NCI-H446 treated with DMSO at 0.1 percent for 48 hours (cell line): ENCODE measurements at regions not wholly inside any gene's neighbourhood (a gene's known extent, or its start where the extent isn't known, plus 50 kb on each side); places are given as distances from the start of the nearest gene placed in this dataset.

Experiments
- DNase-seq: peaks from one replicate; lab custom pipeline; 2025; lab: John Stamatoyannopoulos, UW

DNA sequence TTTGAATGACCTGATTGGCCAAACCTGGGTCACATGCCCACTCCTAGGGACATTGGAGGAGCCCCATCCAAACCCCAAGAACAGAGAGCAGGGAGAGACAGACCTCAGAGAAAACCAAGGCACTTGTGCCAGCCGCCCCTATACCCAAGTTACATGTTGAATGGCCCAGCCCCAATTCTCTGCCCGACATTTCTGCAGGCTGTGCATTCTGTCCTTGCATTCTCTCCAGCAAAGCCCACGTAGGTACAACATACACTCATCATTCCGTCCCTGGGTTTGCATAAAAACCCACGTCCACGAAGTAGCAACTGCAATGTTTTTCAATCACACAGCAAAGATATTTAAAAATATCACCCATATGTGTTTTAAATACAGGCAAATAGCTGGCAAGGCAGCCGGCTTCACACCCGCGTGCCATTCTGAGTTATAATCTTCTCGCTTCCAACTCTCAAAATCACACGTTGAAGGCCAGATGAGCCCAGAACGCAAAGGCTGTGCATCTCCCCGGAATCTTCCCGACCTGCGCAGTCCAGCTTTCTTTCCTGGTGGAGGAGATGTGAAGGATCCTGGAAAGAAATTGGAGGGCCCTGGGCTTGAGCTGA lies 91.7 kb upstream of the MYL2 start:
- no peak for DNase-seq

DNA sequence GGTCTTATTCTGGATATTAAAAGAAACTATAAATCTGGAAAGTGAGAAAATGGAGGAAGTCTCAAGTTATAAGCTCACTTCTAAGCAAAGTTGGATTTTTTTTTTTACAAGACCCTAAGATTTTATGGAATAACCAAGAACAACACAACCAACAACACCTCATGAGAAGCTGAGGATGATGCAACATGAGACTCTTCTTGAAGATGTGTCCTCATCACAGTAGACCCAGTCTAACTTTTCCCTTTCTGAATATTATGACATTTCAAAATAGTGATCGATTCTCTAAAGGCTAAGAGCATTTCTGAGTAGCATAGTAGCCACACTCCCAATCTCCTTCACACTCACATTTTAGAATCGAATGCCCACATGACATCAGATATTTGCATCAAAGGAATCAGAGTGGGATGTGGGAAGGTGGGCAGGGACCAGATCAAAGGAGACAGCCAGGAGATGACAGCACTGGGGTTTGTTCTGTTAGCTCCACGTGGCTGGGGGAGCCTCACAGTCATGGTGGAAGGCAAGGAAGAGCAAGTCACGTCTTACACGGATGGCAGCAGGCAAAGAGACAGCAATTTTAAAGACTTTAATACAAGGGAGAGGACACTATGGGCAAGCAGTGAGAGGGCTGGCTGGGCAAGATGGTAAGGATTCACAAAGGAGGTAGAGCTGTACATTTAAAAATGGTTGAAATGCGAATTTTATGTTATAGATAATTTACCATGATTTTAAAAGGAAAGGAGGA lies 90.7 kb upstream of the MYL2 start:
- no peak for DNase-seq

DNA sequence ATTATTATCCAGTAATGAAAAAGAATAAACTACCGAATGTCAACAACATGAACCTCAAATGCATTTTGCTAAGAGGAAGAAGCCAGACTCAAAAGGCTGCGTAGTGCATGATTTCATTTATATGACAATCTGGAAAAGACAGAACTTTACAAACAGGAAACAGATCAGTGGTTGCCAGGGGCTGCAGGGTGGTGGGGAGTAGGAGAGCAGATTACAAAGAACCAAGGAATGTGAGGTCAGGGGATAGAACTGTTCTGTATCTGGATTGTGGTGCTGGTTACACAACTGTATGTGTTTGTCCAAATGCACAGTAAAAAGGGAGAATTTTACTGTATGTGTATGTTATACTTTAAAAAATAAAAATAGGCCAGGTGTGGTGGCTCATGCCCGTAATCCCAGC lies 89.7 kb upstream of the MYL2 start:
- DNase-seq = no peak

DNA sequence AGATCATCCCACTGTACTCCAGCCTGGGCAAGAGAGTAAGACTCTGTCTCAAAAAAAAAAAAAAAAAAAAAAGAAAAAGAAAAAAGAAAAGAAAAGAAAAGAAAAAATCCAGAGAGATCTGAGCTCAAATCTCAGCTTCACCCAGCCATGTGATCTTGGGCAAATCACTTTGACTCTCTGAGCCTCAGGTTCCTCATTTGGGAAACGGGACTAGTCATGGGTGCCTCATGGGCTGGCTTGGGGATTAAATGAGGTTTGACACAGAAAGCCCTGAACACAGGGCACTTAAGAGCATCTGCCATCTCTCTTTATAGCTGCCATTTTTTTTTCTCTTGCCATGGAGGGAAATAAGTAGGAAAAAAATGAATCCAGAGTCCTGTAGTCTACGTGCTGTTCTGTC lies 86.2 kb upstream of the MYL2 start:
- no peak for DNase-seq

- DNase-seq = no peak
Observed at GRCh38 chr12:110998971-110999370, 78.6 kb upstream of the MYL2 start.

- DNase-seq = no peak
Observed at GRCh38 chr12:110998165-110998564, 77.8 kb upstream of the MYL2 start.

- DNase-seq = no peak
Observed at GRCh38 chr12:110996415-110996814, 76.0 kb upstream of the MYL2 start.

DNA sequence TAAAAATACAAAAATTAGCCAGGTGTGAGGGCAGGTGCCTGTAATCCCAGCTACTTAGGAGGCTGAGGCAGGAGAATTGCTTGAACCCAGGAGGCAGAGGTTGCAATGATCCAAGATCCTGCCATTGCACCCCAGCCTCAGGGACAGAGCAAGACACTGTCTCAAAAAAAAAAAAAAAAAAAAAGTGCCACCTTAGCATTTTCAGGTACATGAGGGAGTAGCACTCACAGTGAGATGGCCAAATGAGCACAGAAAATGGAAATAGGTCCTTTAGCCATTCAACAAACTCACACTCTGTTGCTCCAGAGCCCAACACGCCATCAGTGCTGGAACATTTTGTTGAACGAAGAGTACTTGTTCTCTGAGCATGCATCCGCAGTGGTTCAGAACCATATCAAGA lies 75.2 kb upstream of the MYL2 start:
- no peak for DNase-seq

DNA sequence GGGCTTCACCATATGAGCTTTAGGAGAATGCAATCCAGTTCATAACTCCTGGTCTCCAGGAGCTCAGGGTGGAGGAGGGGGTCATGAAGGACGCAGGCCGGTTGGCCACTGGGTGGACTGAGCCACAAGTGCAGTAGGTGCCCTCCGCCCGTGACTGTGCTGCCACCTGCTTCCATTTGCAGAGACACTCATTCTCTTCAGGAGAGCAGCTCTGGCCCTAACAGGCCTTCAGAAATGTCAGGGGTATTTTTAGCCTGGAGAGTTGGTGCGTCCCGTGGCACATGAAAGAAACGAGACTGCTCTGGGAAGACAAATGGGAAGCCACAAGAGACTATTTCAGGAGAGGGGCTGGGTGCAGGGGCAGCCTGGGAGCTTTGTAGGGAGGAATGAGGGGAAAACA lies 74.6 kb upstream of the MYL2 start:
- no peak for DNase-seq

DNA sequence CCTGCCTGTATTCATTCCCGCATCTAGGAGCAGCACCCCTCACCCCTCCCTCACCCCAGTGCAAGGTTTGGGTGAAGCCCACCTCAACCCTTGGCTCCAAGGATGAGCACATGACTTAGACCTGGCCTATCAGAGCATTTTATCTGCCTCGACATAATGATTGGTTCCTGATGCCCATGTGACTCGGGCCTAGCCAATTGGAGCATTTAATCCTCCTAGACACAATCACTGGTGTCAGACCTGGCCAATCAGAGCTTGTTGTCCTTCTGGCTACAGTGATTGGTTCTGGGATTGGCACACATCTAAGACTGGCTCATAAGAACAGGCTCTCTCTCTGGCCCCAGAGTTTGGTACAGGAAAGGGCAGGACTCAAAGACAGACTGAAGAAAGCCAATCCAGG lies 73.1 kb upstream of the MYL2 start:
- no peak for DNase-seq

DNA sequence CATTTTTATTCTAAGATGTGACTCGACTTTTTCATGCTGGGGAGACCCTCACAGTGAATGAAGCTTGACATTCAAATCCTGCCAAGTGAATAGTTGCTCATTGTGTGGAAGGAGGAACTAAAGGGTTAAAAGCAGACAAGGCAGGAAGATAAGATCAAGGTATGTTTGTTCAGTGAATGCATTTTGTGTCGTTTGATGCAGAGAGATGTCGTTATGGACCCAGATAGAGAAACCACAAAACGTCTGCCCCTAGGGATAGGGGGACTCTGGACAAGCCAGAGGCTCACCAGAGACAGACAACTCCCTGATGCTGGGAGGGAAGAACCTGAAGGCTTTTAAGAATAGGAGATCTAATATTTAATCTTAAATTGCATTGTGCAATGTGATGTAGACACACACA lies 72.5 kb upstream of the MYL2 start:
- DNase-seq = no peak

GRCh38 chr12:110983811-110984210 lies 63.4 kb upstream of the MYL2 start:
- DNase-seq = no peak

DNA sequence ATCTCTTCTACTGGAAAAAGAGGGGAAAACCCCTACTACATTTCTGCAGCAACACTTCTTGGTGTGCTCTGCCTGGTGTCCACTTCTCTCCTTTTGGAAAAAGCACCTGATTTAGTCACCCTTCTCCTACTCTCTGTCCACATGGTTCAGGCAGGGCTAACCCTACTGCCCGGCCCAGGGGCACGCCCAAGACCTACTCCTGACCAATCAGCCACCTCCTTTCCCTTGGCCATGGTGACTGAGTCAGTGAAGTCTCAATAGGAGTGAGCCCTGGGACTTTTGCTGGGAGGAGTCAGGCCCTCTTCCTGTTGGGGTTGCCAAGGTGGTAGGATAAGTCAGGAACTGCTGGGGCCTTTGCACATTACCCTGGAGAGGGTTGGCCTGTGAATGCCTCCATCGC lies 52.5 kb upstream of the MYL2 start:
- DNase-seq = no peak

GRCh38 chr12:110971936-110972335 lies 51.6 kb upstream of the MYL2 start:
- no peak for DNase-seq

- DNase-seq = no peak
Observed at GRCh38 chr12:110971189-110971920, 51.0 kb upstream of the MYL2 start.
